HG02840 (cell line): ENCODE measurements at regions not wholly inside any gene's neighbourhood (a gene's known extent, or its start where the extent isn't known, plus 50 kb on each side); places are given as distances from the start of the nearest gene placed in this dataset.

Experiments used
- ATAC-seq: cut with Tn5 transposase; IDR thresholded peaks from one replicate; pipeline ENCODE4 v1.9.1; 2021; ENCODE audit warnings: mild to moderate bottlenecking, moderate library complexity, moderate number of reproducible peaks; ENCODE audit not compliant: unreplicated experiment, low FRiP score

- no peak for ATAC-seq
These were observed 186.8 kb upstream of the PARP11 start for GRCh38 chr12:4059898-4060568.

GRCh38 chr12:4056910-4057845, 184.0 kb upstream of the PARP11 start:
- ATAC-seq, result no peak

GRCh38 chr12:4054630-4055029, 181.4 kb upstream of the PARP11 start:
- no peak for ATAC-seq

- no peak for ATAC-seq
These were observed 179.5 kb upstream of the PARP11 start for GRCh38 chr12:4052691-4053090.

GRCh38 chr12:4051596-4051995, 178.4 kb upstream of the PARP11 start:
- no peak for ATAC-seq

- no peak for ATAC-seq
These were observed 177.1 kb upstream of the PARP11 start for GRCh38 chr12:4050340-4050739.

GRCh38 chr12:4049298-4050080, 176.3 kb upstream of the PARP11 start:
- no peak for ATAC-seq

GRCh38 chr12:4047421-4047820, 174.2 kb upstream of the PARP11 start:
- ATAC-seq, result no peak

GRCh38 chr12:4046495-4046840, 173.3 kb upstream of the PARP11 start:
- ATAC-seq, result no peak

- ATAC-seq, result no peak
These were observed 172.7 kb upstream of the PARP11 start for GRCh38 chr12:4045786-4046494.

- ATAC-seq, result no peak
These were observed 171.8 kb upstream of the PARP11 start for GRCh38 chr12:4044736-4045730.

GRCh38 chr12:4044101-4044500, 170.9 kb upstream of the PARP11 start:
- ATAC-seq, result no peak

- ATAC-seq, result no peak
These were observed 168.1 kb upstream of the PARP11 start for GRCh38 chr12:4041187-4041885.

GRCh38 chr12:4039931-4040330, 166.7 kb upstream of the PARP11 start:
- ATAC-seq, result no peak

GRCh38 chr12:4037747-4038312, 164.6 kb upstream of the PARP11 start:
- ATAC-seq, result no peak

- ATAC-seq, result no peak
These were observed 163.6 kb upstream of the PARP11 start for GRCh38 chr12:4036671-4037271.

GRCh38 chr12:4034921-4035320, 161.7 kb upstream of the PARP11 start:
- ATAC-seq, result no peak
